ENCODE measurements at regions not wholly inside any gene's neighbourhood (a gene's known extent, or its start where the extent isn't known, plus 50 kb on each side); places are given as distances from the start of the nearest gene placed in this dataset.

- DNase-seq: no peak
Observed at GRCh38 chr9:107759009-107759822, 269.6 kb upstream of the KLF4 start.

GRCh38 chr9:107756091-107756490 is 266.5 kb upstream of the KLF4 start:
- DNase-seq: no peak

DNA sequence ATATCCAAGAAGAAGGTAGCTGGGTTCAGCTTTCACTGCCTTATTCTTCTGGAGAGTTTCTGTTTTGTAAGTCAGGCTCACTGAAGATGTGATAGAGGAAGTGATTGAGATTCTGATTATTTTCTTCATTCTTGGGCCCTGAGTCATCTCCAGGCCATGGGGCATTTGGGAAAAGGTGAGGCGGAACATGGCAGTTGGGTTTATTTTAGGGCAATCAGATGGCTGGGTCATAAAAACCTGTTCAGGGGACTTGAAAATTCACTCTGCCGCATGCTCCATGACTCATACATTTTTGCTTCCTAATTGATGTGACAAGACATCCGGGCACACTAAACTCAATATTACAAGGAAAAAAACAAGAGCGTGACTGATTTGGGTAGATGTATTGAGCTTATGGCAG is 265.7 kb upstream of the KLF4 start:
- no peak for DNase-seq

- DNase-seq: no peak
Observed at GRCh38 chr9:107751567-107752210, 262.1 kb upstream of the KLF4 start.

DNA sequence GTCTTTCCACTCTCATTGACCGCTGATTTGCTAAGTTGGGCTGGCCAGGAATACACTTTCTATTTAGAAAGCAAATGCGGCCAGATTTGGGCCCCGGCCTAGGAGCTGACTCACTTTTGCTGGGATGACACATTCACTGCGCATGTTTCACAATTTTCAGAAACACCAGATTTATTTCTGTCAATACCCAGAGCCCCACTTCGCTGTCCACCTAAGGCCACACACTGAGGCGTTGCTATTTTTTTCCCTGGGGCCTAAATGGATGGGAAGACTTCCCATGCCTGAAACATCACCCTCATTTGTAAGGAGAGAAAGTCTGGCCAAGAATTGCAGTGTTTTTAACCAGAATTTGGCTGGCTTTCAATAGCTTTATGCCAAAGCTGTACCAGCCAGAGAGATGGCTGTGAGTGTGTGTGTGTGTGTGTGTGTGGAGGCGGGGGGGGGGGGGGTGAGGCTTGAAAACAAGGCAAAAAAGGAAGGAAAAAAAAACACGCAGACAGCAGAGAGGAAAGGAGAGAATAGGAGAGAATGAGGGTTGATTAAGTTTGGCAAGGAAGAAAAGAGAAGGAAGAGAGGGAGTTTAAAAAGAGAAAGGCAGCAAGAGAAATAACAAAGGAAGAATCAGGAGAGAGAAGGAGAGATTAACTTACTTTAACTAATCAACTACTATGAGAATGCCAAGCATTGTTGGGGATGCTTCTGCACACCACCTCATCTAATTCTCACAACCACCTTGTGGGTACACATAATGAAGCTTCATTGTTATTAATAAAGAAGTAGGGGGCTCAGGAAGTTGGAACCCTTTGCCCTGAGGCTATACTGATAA is 261.4 kb upstream of the KLF4 start:
- no peak for DNase-seq

DNA sequence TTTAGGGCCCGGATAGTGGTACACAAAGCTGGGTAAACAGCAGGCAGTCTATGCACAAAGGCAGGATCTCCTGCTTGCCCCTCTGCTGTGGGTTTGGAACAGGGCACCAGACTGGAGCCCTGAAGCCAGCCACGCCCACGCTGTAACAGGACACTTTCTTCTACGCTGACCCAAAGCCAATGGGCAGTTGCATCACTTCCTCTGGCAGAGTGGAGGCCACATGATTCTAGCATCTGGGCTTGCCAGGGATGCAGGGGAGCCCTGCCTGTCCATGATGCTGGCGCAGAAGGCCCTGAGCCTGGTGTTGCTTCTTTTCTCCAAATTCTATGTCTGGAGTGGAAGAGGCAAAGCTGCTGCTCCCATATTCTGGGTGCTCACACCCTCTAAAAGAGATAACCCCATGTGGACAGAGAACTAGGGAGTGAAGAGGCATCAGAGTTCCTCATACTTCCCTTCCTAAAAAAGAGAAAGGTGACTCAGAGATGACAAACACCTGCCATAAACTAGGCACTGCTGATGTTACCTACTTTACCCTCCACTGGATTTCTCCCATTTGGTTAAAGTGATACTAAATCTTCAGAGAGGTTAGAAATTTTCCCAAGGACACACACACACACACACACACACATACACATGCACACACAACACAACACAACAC is 260.3 kb upstream of the KLF4 start:
- DNase-seq: peak; percentile 94

DNA sequence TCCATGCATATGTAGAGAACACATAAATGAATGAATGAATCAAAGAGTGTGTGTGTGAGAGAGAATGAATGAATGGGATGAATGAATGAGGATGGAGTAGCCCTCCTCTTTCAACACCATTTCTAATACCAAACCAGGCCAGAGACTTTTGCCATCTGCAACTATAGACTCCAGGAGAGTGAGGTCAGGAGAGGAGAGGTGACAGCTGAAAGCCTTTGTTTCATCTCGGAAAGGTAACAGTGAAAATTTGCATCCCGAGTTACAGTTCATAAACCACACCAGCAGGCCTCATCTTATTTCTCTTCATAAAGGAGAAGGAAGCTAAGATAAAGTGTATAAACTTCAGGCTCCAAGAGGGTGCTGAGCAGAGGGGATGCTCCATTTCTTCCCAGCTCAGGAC is 255.3 kb upstream of the KLF4 start:
- DNase-seq: no peak

DNA sequence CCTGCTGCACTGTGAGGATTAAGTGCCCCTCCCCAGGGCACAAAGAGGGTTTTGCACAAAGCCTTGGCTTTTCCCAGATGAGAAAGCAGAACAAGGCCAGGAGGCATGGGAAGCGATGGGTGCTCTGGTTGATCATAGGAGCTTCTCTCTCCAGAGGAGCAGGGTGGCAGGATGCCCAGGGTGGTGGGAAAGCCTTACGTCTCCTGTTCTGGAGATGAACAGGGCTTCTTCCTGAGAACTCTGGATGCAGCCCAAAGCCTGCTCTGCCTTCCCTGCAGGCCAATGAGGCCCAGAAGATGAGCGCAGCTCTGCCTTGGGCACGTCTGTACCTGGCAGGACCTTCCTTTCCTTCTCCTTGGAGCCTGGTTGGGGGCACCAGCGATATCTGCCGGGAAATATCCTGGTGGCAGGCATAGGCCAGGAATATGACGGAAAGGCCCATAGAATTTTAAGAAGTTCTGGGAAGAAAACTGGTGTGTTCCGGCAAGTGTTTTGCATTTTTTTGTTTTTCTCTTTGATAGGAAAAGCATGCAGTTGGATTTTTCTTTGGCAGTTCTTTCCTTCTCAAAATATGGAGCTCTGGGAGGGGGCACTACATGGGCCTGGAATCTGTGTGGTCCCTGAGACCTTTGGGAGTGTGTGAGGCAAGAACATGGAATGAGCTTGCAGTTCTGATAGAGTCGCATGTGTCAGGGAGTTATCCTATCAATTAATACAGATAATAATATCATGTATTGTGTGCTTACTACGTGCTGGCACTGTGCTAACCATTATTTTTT is 253.2 kb upstream of the KLF4 start:
- no peak for DNase-seq

- peak; percentile 16 for DNase-seq
Observed at GRCh38 chr9:107740088-107740980, 250.8 kb upstream of the KLF4 start.

GRCh38 chr9:107739601-107740082 is 250.1 kb upstream of the KLF4 start:
- no peak for DNase-seq

DNA sequence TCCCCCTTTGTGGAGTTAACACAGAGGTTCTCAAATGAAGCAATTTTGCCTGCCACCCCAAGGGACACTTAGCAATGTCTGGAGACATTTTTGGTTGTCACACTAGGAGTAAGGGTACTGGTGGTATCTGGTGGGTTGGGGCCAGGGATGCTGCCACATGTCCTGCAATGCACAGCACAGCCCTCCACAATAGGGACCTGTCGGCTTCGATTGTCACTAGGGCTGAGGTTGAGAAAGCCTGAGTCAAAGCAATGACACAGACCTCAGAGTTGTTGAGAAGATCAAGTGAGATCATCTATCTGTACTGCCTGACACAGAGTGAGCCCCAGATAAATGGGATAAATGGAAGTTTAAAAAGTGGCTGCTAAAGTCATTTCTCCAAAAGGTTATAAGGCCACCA is 249.2 kb upstream of the KLF4 start:
- DNase-seq: no peak

- DNase-seq: peak; percentile 40
Observed at GRCh38 chr9:107737987-107738743, 248.6 kb upstream of the KLF4 start.

- DNase-seq: no peak
Observed at GRCh38 chr9:107737610-107737986, 248.0 kb upstream of the KLF4 start.

DNA sequence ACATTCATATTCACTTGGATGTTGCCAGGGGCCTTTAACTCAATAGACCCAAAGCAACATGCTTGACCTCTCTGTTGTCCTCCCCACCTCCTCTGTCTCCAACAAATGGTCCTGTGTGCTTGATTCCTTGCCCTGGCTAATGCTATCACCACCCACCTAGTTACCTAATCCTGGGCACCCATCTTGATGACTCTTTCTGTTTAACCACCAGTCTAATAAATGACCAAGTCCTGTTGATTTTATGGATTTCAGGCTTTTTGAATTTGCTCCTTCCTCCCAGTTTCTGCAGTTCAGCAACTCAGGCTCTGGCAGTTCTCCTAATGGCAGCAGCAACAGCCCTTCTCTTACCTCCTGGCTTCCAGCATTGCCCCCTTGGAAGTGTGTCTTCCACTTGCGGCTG is 246.3 kb upstream of the KLF4 start:
- DNase-seq: no peak

- DNase-seq: no peak
Observed at GRCh38 chr9:107734256-107735013, 244.9 kb upstream of the KLF4 start.

GRCh38 chr9:107733523-107733894 is 243.9 kb upstream of the KLF4 start:
- DNase-seq: no peak

DNA sequence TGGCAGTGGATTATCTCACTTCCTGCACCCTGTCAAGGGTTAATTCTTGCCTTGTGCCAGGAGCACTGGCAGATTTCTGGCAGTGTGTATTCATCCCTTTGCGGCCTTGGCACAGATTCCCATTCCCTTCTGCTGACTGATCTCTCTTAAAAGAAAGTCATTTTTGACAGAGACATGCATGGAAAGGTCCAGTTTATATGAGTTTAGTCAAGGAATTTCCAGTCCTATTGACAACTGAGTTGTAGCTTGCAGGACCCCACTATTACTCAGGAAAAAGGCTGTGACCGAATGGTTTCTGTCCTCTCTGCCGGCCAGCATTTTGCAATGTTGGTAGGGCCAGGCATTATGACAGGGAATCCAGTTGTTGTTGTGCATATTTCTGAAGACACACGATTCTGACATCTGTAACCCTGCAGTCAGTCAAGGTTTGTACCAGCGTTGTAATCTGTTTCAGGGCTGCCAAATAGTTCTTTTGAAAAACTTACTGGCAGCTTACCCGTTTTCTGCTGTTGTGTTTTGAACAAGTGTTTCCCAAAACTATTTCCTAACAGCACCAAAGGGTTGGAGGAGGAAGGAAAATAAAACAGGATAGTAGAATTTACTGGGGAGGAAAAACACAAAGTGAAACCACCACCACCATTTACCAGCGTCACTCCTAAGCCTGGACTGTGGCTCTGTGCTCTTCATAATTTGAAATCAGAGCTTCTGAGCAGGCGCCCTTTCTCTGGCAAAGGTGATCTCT is 243.4 kb upstream of the KLF4 start:
- DNase-seq: peak; percentile 68

DNA sequence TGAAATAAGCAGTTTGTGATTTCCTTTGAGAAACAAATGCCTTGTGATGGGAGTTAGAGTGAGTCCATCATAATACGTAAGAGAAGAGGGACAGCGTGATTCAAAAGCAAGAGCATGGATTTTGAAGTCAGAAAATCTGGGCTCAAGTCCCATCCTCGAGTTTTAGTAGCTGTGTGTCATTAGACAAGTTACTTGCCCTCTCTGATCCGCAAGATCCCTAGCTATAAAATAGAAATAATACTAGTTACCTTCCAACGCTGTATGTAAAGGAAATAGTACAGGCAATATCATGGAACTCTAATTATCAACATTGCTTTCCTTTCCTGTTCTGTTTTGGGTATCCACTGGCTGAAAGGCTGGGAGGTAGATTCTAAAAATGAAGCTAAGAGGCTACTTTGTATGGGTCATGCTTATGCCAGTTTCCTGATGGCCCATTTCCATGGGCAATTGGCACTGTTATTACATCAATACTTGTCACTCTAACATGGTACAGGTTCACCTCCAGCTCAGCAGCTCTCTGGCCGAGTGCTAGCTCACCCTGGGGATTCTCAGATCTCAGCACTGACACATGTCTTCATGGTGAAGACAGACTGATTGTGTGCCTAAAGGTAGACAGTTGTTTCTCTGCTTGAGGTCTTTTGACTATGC is 241.7 kb upstream of the KLF4 start:
- no peak for DNase-seq
